T-helper 2 cell treated with Interferon-gamma antibody and Interleukin-4, amounts not matched to agents 5 μg/mL and 100 μg/mL, for 36 hours (primary cell): ENCODE measurements at regions not wholly inside any gene's neighbourhood (a gene's known extent, or its start where the extent isn't known, plus 50 kb on each side); places are given as distances from the start of the nearest gene placed in this dataset.
"Not testable (repeated sequence)": the region's sequence is repeated elsewhere in the genome, so short reads cannot be mapped to it uniquely, and the experiment has no call there.

ENCODE experiments used
- DNase-seq: peaks from one replicate; pipeline ENCODE4 v3.0.0; 2021; ENCODE audit warnings: low spot score
- H3K27ac Mint-ChIP-seq: one replicate; pipeline ENCODE4 v1.8.0; 2021; ENCODE audit warnings: mild to moderate bottlenecking, mixed read lengths
- H3K27me3 Mint-ChIP-seq: one replicate; pipeline ENCODE4 v1.8.0; 2021; ENCODE audit warnings: low read depth, mixed read lengths
- H3K36me3 Mint-ChIP-seq: one replicate; pipeline ENCODE4 v1.8.0; 2021; ENCODE audit warnings: low read depth, mixed read lengths
- H3K4me1 Mint-ChIP-seq: one replicate; pipeline ENCODE4 v1.8.0; 2021; ENCODE audit warnings: low read depth, mixed read lengths
- H3K4me3 Mint-ChIP-seq: one replicate; pipeline ENCODE4 v1.8.0; 2022; ENCODE audit warnings: mild to moderate bottlenecking, moderate library complexity, mixed read lengths
- H3K9me3 Mint-ChIP-seq: one replicate; pipeline ENCODE4 v1.8.0; 2021; ENCODE audit warnings: mixed read lengths

DNA sequence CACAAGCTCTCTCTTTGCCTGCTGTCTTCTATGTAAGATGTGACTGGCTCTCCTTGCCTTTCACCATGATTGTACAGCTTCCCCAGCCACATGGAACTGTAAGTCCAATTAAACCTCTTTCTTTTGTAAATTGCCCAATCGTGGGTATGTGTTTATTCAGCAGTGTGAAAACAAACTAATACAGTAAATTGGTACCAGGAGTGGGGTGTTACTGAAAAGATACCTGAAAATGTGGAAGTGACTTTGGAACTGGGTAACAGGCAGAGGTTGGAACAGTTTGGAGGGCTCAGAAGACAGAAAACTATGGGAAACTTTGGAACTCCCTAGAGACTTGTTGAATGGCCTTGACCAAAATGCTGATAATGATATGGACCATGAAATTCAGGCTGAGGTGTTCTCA, 214.3 kb upstream of the FSCB start:
- H3K4me3 Mint-ChIP-seq, H3K36me3 Mint-ChIP-seq, H3K4me1 Mint-ChIP-seq, DNase-seq, H3K27me3 Mint-ChIP-seq, H3K27ac Mint-ChIP-seq: not testable (repeated sequence)
- peaks cover 28% of the 10 kb centered on the region for H3K9me3 Mint-ChIP-seq

DNA sequence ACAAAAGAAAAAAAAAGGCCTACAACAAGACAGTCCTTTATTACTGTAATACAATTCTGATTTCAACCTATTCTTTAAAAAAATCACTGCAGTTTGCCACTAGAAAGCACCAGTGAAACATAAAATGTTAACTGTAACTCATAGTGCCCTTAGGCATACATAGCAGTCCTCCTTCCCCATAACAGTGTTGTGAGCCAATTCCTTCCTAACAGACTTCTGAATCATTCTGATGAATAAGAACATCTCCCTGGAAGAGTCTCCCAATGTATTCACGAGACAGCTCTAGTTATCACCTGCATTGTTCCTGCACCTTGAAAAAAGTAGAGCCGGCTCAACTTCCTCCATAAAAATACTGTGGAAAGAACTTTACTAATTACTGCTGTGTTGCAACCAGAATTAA, 213.6 kb upstream of the FSCB start:
- H3K4me1 Mint-ChIP-seq = no peaks in the 10 kb centered on the region
- no peak for DNase-seq
- H3K4me3 Mint-ChIP-seq = no peak overlapping the region
- no peaks in the 10 kb centered on the region for H3K27me3 Mint-ChIP-seq
- H3K36me3 Mint-ChIP-seq = no peaks in the 10 kb centered on the region
- H3K27ac Mint-ChIP-seq = no peak overlapping the region
- H3K9me3 Mint-ChIP-seq = peaks cover 28% of the 10 kb centered on the region

DNA sequence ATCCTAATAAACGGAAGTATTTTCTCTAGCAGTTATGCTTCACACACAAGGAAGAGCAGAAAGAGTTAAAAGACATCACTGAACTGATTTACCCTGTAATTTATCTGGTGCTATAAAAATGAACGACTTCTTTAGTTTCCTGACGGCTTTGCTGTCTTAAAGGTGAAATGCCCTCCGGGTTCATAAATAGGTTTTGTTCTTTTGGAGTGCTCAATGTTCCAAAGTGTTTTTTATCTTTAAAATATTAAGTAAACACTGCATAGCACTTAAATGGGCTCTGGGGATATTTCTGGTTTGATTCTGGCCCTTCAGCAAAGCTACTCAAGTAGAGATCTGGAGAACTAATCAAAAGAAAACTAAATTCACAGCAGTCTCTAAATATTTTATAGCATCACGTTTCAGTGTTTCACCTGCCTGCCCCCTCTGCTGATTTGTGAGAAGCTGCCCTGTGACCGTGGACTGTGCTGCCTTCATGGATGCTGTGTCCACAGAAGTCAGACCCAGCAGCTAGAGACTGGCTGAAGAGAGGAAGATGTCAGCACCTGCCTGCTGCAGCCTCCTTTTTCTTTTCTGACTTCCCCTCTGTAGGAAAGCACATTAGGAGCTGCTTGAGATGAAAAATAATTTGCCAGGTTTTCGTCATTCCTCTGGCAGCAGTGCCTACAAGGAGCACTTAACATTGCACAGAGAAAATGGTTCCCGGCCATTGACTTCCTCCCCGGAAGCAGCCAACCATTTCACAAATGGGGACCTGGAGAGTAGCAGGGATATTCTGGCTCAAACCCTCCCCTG, 205.1 kb upstream of the FSCB start:
- DNase-seq = no peak
- H3K4me3 Mint-ChIP-seq = no peak overlapping the region
- H3K9me3 Mint-ChIP-seq = peaks cover 12% of the 10 kb centered on the region
- no peaks in the 10 kb centered on the region for H3K36me3 Mint-ChIP-seq
- no peaks in the 10 kb centered on the region for H3K27me3 Mint-ChIP-seq
- H3K27ac Mint-ChIP-seq = no peak overlapping the region
- no peaks in the 10 kb centered on the region for H3K4me1 Mint-ChIP-seq

GRCh38 chr14:44701563-44702263, 194.6 kb upstream of the FSCB start:
- DNase-seq = no peak
- no peak overlapping the region for H3K4me3 Mint-ChIP-seq
- no peak overlapping the region for H3K27ac Mint-ChIP-seq
- no peaks in the 10 kb centered on the region for H3K36me3 Mint-ChIP-seq
- H3K4me1 Mint-ChIP-seq = no peaks in the 10 kb centered on the region
- H3K9me3 Mint-ChIP-seq = peaks cover 20% of the 10 kb centered on the region
- H3K27me3 Mint-ChIP-seq = no peaks in the 10 kb centered on the region

GRCh38 chr14:44700694-44701093, 193.6 kb upstream of the FSCB start:
- peaks cover 20% of the 10 kb centered on the region for H3K9me3 Mint-ChIP-seq
- H3K27ac Mint-ChIP-seq = no peak overlapping the region
- no peak for DNase-seq
- H3K4me1 Mint-ChIP-seq = no peaks in the 10 kb centered on the region
- H3K27me3 Mint-ChIP-seq = no peaks in the 10 kb centered on the region
- no peak overlapping the region for H3K4me3 Mint-ChIP-seq
- H3K36me3 Mint-ChIP-seq = no peaks in the 10 kb centered on the region

GRCh38 chr14:44700184-44700583, 193.1 kb upstream of the FSCB start:
- Mint-ChIP-seq H3K4me3 (no peak overlapping the region), H3K27ac (no peak overlapping the region), H3K27me3 (no peaks in the 10 kb centered on the region), H3K4me1 (no peaks in the 10 kb centered on the region), H3K9me3 (peaks cover 20% of the 10 kb centered on the region), H3K36me3 (no peaks in the 10 kb centered on the region)
- DNase-seq = no peak

GRCh38 chr14:44699391-44699790, 192.3 kb upstream of the FSCB start:
- Mint-ChIP-seq H3K4me3 (no peak overlapping the region), H3K9me3 (peaks cover 20% of the 10 kb centered on the region), H3K4me1 (no peaks in the 10 kb centered on the region), H3K27ac (no peak overlapping the region), H3K36me3 (no peaks in the 10 kb centered on the region), H3K27me3 (no peaks in the 10 kb centered on the region)
- DNase-seq = no peak

GRCh38 chr14:44669496-44669895, 162.4 kb upstream of the FSCB start:
- H3K36me3 Mint-ChIP-seq = no peaks in the 10 kb centered on the region
- H3K27ac Mint-ChIP-seq = no peak overlapping the region
- H3K27me3 Mint-ChIP-seq = no peaks in the 10 kb centered on the region
- H3K9me3 Mint-ChIP-seq = peaks cover 22% of the 10 kb centered on the region
- H3K4me1 Mint-ChIP-seq = no peaks in the 10 kb centered on the region
- DNase-seq = no peak
- H3K4me3 Mint-ChIP-seq = no peak overlapping the region

GRCh38 chr14:44663136-44663535, 156.1 kb upstream of the FSCB start:
- no peaks in the 10 kb centered on the region for H3K27me3 Mint-ChIP-seq
- no peak for DNase-seq
- H3K4me3 Mint-ChIP-seq = no peak overlapping the region
- no peak overlapping the region for H3K27ac Mint-ChIP-seq
- H3K9me3 Mint-ChIP-seq = no peaks in the 10 kb centered on the region
- peaks cover 6% of the 10 kb centered on the region for H3K4me1 Mint-ChIP-seq
- H3K36me3 Mint-ChIP-seq = no peaks in the 10 kb centered on the region

DNA sequence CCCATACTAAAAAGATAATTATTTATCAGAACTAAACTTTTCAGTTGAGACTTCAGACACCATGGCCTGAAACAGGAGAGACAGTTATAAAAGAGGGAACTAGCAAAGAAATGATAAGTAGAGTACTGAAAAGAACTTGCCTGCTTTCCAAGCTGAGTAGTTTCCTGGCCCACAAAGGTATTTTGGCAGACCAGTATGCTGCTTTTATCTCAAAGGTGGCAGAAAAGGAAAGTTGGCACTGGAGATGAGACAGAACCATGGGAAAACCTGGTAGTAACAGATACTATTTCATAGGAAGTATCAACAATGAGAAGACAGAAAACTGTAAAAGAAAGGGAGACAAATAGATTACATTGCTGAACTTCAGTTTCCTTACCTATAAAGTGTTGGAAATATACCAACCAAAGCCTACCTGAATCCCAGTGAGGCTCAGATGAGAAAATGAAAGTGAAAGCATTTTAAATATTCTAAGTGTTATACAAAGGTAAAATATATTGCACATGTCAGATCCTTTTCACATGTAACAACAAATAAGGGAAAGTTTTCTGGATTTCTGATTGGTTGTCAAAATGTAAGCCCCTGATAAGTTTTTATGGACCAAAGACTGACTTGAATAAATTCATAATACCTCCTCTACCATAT, 155.3 kb upstream of the FSCB start:
- Mint-ChIP-seq H3K36me3 (no peaks in the 10 kb centered on the region), H3K4me3 (peak overlapping the region; percentile 33), H3K27me3 (no peaks in the 10 kb centered on the region), H3K4me1 (peaks cover 6% of the 10 kb centered on the region), H3K9me3 (no peaks in the 10 kb centered on the region), H3K27ac (no peak overlapping the region)
- no peak for DNase-seq

- no peak overlapping the region for H3K4me3 Mint-ChIP-seq
- peaks cover 6% of the 10 kb centered on the region for H3K4me1 Mint-ChIP-seq
- H3K27me3 Mint-ChIP-seq = no peaks in the 10 kb centered on the region
- no peak for DNase-seq
- no peaks in the 10 kb centered on the region for H3K36me3 Mint-ChIP-seq
- no peaks in the 10 kb centered on the region for H3K9me3 Mint-ChIP-seq
- H3K27ac Mint-ChIP-seq = no peak overlapping the region
Observed at GRCh38 chr14:44658389-44658696, 151.3 kb upstream of the FSCB start.

DNA sequence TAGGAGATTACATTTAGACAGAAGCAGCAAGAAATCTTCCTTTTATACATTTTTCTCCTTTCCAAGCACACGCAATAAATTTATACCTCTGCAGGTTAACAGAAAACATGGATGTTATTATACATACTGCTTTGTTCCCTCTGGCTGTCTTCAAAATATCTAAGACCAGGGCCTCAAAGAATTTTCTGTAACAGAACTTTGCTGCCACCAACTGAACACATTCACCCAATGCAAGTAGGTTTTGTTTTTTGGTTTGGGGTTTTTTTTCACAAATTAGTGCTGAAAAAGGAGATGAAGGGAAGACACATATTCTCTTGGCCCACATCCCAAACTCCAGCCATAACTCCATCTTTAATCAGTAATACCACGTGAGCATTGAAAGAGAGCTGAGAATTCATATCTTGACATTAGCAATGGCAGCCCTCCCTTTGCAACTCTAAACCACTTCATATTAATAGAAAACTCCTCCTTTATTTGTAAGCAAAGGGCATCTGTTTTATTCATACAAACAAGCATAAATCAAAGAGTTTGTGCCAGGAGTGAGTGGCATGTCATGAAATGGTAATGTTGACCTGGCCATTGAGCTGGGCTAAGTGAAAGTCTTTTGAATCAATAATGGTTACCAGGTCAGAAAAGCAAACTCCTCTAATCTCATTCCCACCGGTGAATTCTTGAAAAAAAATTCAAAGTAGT, 150.8 kb upstream of the FSCB start:
- Mint-ChIP-seq H3K4me1 (peaks cover 5% of the 10 kb centered on the region), H3K4me3 (no peak overlapping the region), H3K36me3 (no peaks in the 10 kb centered on the region), H3K9me3 (no peaks in the 10 kb centered on the region), H3K27me3 (no peaks in the 10 kb centered on the region), H3K27ac (no peak overlapping the region)
- no peak for DNase-seq

DNA sequence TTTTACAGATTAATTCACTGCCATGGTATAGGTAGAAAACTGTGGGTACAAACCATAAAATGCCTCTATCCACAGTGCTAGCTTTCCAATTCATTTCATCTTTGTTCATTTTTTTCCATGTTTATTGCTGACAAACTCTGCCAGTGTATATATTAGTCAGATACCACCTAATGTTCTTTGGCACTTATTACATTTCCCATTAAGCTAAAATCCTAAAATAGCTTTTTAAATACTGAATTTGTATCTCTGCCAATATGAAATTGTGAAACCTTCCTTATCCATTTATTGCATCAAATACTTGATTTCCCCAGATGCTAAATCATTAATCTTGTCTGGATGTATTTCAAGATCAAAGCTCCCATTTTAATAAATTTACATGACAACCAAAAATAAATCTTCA, 150.1 kb upstream of the FSCB start:
- Mint-ChIP-seq H3K4me3 (no peak overlapping the region), H3K9me3 (no peaks in the 10 kb centered on the region), H3K36me3 (no peaks in the 10 kb centered on the region), H3K27ac (no peak overlapping the region), H3K27me3 (no peaks in the 10 kb centered on the region), H3K4me1 (peaks cover 1% of the 10 kb centered on the region)
- DNase-seq = no peak

DNA sequence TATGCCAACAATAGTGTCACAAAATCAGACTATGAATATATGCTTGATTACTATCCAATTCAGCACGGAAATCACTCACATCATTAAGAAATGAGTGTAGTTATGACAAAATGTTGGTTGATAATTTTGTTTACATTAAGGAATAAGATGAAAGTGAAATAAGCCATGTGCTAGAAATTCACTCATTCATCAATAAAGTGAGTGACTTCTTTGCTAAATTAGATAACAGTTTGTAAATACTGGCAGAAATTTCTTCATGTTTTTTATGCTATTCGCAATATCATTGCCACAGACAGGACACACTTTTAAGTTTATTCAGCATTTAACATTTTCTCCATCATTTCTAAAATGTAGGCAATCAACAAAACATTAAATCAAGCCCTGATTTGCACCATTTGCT, 147.5 kb upstream of the FSCB start:
- no peak overlapping the region for H3K27ac Mint-ChIP-seq
- no peaks in the 10 kb centered on the region for H3K27me3 Mint-ChIP-seq
- no peak for DNase-seq
- H3K4me1 Mint-ChIP-seq = no peaks in the 10 kb centered on the region
- H3K36me3 Mint-ChIP-seq = no peaks in the 10 kb centered on the region
- H3K9me3 Mint-ChIP-seq = no peaks in the 10 kb centered on the region
- H3K4me3 Mint-ChIP-seq = no peak overlapping the region
